GM19351 (cell line): ENCODE measurements at regions not wholly inside any gene's neighbourhood (a gene's known extent, or its start where the extent isn't known, plus 50 kb on each side); places are given as distances from the start of the nearest gene placed in this dataset.

ENCODE experiments used
- ATAC-seq: cut with Tn5 transposase; IDR thresholded peaks from one replicate; pipeline ENCODE4 v1.9.1; 2021; ENCODE audit warnings: mild to moderate bottlenecking, moderate library complexity; ENCODE audit not compliant: unreplicated experiment

- no peak for ATAC-seq
Observed at GRCh38 chr5:166992874-166993722, 1298.3 kb upstream of the WWC1 start.

- no peak for ATAC-seq
Observed at GRCh38 chr5:166994226-166994625, 1297.2 kb upstream of the WWC1 start.

- ATAC-seq = no peak
Observed at GRCh38 chr5:167001246-167001645, 1290.2 kb upstream of the WWC1 start.

DNA sequence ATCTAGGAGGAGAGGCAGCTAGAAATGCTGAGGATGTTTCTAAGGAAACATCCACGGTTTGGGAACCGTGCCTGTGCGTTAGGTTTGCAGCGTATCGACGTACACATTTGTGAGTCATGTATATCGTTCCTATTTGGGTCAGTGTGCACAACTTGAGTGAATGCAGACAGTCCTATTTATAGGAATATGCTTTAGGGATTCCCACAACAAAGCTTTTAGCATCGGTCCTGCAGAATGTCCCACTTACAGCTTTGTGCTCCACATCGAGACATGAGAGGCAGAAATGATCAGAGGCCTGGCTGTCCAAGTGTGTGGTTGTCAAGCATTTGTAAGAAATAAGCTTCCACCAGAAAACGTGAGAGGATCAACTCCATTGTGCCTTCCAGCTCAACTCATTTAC, 1282.7 kb upstream of the WWC1 start:
- ATAC-seq = no peak

DNA sequence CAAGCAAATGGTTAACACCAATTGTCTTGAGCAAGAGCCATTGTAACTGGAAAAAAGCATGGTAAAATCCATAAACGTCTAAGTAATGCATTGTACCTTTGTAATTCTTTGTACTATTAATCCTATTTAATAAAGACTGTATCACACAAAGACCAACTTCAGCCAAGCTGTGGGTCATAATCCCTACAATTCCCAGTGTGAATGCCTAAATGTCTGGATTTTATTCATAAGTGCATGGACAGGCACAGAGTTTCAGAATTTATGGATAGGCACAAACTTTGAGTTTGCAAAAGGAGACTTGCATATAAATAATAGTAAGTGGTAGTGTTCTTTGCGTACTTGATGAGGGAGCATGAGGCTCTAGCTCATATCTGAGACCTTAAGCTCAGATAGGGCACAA, 1280.2 kb upstream of the WWC1 start:
- no peak for ATAC-seq

- no peak for ATAC-seq
Observed at GRCh38 chr5:167012123-167013034, 1279.1 kb upstream of the WWC1 start.

GRCh38 chr5:167014401-167015056, 1276.9 kb upstream of the WWC1 start:
- no peak for ATAC-seq

DNA sequence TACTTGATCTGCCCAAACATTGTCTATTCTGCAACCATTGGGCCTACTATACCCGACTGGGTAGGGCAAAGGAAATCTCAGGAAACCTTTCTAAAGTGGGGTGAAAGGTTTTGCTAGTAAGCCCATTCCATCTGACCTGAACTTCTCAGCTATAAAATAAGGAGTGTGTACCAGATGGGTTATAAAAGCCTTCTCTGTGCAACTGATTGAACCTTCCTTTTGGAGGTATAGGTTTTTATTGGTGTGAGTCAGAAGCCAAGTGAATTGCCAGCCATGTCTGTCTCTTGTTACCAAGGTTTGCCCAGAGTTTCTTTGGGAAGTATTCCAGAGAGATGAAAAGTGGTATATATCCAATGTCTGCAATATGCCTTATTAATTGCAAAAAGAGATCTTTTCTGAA, 1271.0 kb upstream of the WWC1 start:
- no peak for ATAC-seq

DNA sequence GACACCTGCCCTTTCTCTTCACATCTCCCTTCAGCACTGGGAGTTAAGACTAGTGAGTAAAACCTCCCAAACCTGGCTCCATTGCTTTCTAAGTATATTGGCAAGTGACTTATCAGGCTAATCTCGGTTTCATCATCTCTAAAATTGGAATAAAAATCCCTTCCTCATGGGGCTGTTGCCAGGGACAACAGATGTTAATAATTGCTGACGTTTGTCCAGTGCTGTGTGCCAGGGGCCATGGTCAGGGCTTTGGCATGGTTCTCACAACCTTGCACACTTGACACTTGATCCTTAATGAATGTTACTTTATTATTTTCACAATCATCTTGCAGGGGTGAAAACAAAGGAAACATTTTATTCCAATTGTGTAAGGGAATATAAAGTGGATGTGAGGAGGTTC, 1262.0 kb upstream of the WWC1 start:
- no peak for ATAC-seq

GRCh38 chr5:167030500-167031120, 1260.8 kb upstream of the WWC1 start:
- no peak for ATAC-seq

DNA sequence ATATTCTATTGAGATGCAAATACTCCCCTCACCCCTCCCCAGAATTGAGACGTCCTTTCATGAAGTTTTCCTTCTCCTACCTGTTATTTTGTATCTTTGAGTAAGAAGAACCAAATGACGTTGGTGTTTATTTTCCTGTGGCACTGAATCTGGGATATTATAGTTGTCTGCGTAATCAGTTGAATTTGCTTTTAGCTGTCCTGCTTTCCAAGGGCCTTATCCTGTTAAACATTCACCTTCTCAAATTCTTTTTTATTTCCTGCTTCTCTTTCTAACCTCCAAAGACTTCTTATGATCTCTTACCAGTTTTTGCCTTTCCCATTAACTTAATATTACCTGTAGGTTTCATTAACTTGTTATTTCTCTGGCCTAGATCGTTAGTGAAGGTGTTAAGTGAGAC, 1254.9 kb upstream of the WWC1 start:
- no peak for ATAC-seq

- ATAC-seq = peak; percentile 88
Observed at GRCh38 chr5:167049043-167049663, 1242.3 kb upstream of the WWC1 start.

GRCh38 chr5:167049771-167050567, 1241.5 kb upstream of the WWC1 start:
- ATAC-seq = no peak

DNA sequence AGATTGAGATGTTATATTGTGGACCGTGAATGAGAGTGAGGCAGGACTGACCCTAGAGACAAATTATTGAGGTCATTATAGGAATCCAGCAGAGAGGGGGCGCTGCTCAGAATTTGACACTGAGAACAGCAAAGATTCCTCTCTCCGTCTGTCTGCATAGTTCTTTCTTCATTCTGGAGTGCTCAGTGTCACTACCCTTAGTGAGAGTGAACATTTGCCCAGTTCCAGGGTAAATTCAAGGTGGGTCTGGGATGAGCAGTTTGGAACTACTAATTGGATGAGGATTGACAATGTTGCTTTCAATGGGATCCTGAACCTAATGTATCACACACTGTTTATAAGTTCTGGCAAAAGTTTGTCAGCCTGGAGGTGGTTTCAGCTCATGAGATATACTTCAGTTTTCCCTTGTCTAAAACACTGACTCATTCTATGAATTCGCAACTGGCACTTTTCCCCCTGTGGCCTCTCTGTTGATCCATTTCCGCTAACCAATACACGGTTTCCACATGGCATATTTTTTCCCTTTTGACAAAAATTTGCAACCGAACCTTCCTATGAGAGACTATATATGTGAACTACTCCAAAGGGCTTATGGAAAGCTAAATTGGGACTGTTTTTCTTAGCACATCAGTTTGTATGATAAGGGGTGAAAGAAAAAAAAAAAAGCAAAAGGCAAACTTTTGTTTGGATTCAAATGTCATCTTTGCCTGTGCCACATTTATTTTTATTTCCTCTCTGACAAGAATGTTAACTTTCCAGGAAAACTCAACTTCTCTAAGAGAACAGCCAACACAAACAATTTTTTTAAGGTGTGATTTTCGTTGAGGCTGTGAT, 1240.7 kb upstream of the WWC1 start:
- ATAC-seq = no peak

GRCh38 chr5:167051402-167051768, 1240.1 kb upstream of the WWC1 start:
- ATAC-seq = no peak

DNA sequence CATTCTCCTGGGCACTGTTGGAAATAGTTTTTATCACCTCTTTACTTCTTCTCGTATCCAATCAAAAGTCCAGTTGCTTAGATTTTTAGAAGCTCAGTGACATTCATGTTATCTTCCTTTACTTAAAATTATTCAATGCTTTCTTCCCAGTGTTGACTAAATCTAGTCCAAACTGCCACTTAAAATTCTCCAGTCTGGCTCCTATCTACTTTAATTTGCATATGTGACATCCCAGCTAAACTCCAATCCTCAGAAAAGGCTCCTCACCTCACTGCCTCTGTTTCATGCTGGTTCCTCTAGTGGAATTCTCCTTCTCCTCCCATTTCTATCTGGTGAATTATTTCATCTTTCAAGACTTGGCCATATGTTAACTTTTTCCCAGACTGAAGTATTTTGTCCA, 1238.7 kb upstream of the WWC1 start:
- no peak for ATAC-seq

- no peak for ATAC-seq
Observed at GRCh38 chr5:167057665-167058064, 1233.8 kb upstream of the WWC1 start.

GRCh38 chr5:167061695-167062094, 1229.8 kb upstream of the WWC1 start:
- no peak for ATAC-seq

GRCh38 chr5:167063116-167063515, 1228.3 kb upstream of the WWC1 start:
- ATAC-seq = no peak
